ENCODE measurements at regions not wholly inside any gene's neighbourhood (a gene's known extent, or its start where the extent isn't known, plus 50 kb on each side); places are given as distances from the start of the nearest gene placed in this dataset.

GRCh38 chr19:16019691-16020448 lies 56.4 kb upstream of the TPM4 start:
- no peak overlapping the region for H3K4me3 ChIP-seq
- no peak overlapping the region for H3K27ac ChIP-seq
- H3K4me1 ChIP-seq = peaks cover 0 to 21% (median 5%) of the 10 kb centered on the region in 10 experiments; a peak in 7 of 20 replicates
- no peaks in the 10 kb centered on the region for H3K9me3 ChIP-seq (replicated peaks in 1 of 11)
- no peak overlapping the region for H3K9ac ChIP-seq
- H3K36me3 ChIP-seq = no peaks in the 10 kb centered on the region
- no peak for TF ChIP-seq Cebpa-rat (IDR thresholded peaks at IDR 0.05)
- H4K20me1 ChIP-seq = no peaks in the 10 kb centered on the region
- H3K27me3 ChIP-seq = no peaks in the 10 kb centered on the region
- H3K4me2 ChIP-seq = peak overlapping the region in 2 of 11 experiments; percentile 20 to 27; a peak in 2 of 22 replicates

DNA sequence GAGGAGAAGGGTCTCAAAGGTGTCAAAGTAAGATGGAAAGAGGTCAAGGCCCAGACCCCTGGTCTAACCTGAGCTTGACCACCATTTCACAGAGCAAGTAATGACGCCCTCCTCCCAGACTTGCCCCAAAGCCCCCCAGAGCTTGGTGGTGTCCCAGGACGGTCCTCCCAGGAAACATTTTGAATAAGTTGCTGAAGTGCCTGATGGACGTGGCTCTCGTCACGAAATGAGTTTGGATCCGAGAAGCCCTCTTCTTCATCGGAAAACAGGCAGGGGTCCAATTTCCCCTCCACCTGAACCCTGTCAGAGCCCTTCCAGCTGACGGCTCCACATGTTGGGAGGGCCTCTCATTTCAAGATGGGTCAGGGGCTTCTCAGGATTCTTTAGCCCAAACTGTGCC lies 54.5 kb upstream of the TPM4 start:
- H3K4me1 ChIP-seq = peaks cover 0 to 21% (median 5%) of the 10 kb centered on the region in 10 experiments; a peak in 7 of 20 replicates
- no peak overlapping the region for H3K27ac ChIP-seq
- TF ChIP-seq Cebpa-rat (IDR thresholded peaks at IDR 0.05) = no peak
- no peak overlapping the region for H3K9ac ChIP-seq
- H3K36me3 ChIP-seq = no peaks in the 10 kb centered on the region
- H3K27me3 ChIP-seq = no peaks in the 10 kb centered on the region
- H3K9me3 ChIP-seq (replicated peaks in 1 of 11) = no peaks in the 10 kb centered on the region
- H4K20me1 ChIP-seq = no peaks in the 10 kb centered on the region
- H3K4me3 ChIP-seq = no peak overlapping the region
- no peak overlapping the region for H3K4me2 ChIP-seq

DNA sequence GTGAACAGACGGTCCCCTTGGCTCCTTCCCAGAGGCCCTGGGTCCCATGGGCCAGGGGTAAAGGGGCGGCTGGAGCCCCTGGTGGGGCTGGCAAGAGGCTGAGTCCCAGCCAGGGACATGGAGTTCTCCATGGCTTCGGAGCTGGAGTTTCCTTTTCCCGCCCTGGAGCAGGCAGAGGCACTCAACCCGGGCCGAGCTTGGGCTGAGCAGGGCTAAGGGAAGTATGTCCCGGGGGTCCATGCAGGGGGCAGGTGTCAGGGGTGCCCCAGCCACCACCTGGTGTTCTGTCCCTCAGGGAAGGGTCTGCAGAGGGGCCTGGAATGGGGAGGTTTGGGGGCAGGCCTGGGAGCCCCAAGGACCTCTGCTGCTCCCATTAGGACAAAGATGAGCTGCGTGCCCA lies 54.0 kb upstream of the TPM4 start:
- Histone ChIP-seq H4K20me1 (no peaks in the 10 kb centered on the region), H3K36me3 (no peaks in the 10 kb centered on the region), H3K4me1 (peaks cover 0 to 21% (median 5%) of the 10 kb centered on the region in 10 experiments; a peak in 7 of 20 replicates)

DNA sequence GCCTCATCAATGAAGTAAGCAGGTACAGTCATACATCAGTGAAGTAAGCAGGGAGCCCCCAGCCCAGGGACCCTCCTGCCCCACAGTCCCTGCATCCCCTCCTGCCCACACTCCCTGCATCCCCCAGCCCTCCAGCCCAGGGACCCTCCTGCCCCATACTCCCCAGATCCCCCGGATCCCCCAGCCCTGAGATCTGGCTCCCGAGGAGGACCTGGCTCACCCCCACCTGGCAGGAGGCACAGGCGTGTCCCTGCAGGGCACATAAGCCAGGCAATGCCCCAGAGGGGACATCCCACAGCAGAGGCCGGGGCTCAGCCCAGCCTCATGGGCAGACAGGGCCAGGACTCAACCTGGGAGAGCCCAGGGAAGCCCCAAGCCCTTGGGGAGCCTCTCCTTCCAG lies 53.6 kb upstream of the TPM4 start:
- TF ChIP-seq Cebpa-rat (IDR thresholded peaks at IDR 0.05) = no peak
- H3K4me2 ChIP-seq = no peak overlapping the region
- H3K9me3 ChIP-seq (replicated peaks in 1 of 11) = no peaks in the 10 kb centered on the region
- H3K4me3 ChIP-seq = no peak overlapping the region
- no peaks in the 10 kb centered on the region for H3K36me3 ChIP-seq
- H3K27ac ChIP-seq = no peak overlapping the region
- H3K27me3 ChIP-seq = no peaks in the 10 kb centered on the region
- H3K9ac ChIP-seq = no peak overlapping the region
- peaks cover 0 to 18% (median 4%) of the 10 kb centered on the region in 10 experiments; a peak in 7 of 20 replicates for H3K4me1 ChIP-seq
- no peaks in the 10 kb centered on the region for H4K20me1 ChIP-seq

More for the DNA sequence above, 54.0 kb upstream of the TPM4 start:
- H3K27ac ChIP-seq = no peak overlapping the region
- no peak for TF ChIP-seq Cebpa-rat (IDR thresholded peaks at IDR 0.05)
- no peak overlapping the region for H3K4me3 ChIP-seq
- no peaks in the 10 kb centered on the region for H3K9me3 ChIP-seq (replicated peaks in 1 of 11)
- no peak overlapping the region for H3K4me2 ChIP-seq
- no peaks in the 10 kb centered on the region for H3K27me3 ChIP-seq
- H3K9ac ChIP-seq = no peak overlapping the region

- H3K4me2 ChIP-seq = no peak overlapping the region
- no peak overlapping the region for H3K9ac ChIP-seq
- no peaks in the 10 kb centered on the region for H3K27me3 ChIP-seq
- no peak overlapping the region for H3K27ac ChIP-seq
- no peak overlapping the region for H3K4me3 ChIP-seq
- H3K9me3 ChIP-seq (replicated peaks in 1 of 11) = no peaks in the 10 kb centered on the region
- TF ChIP-seq Cebpa-rat (IDR thresholded peaks at IDR 0.05) = no peak
- peaks cover 0 to 12% (median under 1%) of the 10 kb centered on the region in 10 experiments; a peak in 4 of 20 replicates for H3K4me1 ChIP-seq
- no peaks in the 10 kb centered on the region for H3K36me3 ChIP-seq
- H4K20me1 ChIP-seq = no peaks in the 10 kb centered on the region
These were observed 53.0 kb upstream of the TPM4 start for GRCh38 chr19:16023146-16023915.

DNA sequence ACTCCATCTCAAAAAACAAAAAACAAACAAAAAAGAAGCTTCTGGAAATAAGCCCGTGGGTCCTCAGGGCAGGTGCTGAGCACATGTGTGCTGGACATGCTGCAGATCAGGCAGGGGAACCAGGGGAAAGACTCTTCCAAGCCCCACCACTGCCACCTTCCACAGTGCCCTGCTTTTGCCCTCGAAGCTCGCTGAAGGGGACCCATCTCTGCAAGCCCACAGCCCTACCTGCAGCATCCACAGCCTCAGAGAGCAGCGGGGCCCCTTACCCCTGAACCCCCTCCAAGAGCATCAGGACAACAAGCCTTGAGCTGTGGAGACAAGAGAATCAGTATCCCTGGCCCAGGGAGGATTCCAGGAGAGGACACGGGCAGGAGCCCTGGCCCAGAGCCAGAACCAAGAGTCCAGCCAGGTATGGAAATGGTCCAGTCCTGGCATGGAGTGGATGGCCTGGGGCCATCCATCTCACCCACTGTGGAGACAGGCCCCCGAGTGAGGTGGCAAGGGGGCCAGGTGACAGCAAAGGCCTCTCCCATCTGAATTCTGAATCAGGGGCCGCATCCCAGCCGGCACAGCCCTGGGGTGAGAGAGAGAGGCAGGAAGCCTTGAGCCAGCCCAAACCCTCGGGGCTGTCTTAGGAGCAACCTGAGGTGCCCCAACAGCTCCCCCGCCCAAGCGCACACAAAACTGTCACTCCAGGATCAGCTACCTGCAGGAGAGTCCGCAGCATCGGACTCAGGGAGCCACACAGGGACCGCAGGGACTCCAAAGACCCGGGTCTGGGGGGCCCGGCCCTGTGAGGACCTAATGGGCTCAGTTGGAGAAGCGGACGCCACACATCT lies 51.8 kb upstream of the TPM4 start:
- Histone ChIP-seq H3K27ac (no peak overlapping the region), H3K9ac (no peak overlapping the region), H3K9me3 (replicated peaks in 1 of 11) (no peaks in the 10 kb centered on the region), H3K4me3 (no peak overlapping the region), H3K4me1 (peaks cover 0 to 8% (median 4%) of the 10 kb centered on the region in 10 experiments; a peak in 7 of 20 replicates), H4K20me1 (no peaks in the 10 kb centered on the region), H3K27me3 (no peaks in the 10 kb centered on the region), H3K36me3 (no peaks in the 10 kb centered on the region), H3K4me2 (no peak overlapping the region)
- TF ChIP-seq Cebpa-rat (IDR thresholded peaks at IDR 0.05) = no peak

DNA sequence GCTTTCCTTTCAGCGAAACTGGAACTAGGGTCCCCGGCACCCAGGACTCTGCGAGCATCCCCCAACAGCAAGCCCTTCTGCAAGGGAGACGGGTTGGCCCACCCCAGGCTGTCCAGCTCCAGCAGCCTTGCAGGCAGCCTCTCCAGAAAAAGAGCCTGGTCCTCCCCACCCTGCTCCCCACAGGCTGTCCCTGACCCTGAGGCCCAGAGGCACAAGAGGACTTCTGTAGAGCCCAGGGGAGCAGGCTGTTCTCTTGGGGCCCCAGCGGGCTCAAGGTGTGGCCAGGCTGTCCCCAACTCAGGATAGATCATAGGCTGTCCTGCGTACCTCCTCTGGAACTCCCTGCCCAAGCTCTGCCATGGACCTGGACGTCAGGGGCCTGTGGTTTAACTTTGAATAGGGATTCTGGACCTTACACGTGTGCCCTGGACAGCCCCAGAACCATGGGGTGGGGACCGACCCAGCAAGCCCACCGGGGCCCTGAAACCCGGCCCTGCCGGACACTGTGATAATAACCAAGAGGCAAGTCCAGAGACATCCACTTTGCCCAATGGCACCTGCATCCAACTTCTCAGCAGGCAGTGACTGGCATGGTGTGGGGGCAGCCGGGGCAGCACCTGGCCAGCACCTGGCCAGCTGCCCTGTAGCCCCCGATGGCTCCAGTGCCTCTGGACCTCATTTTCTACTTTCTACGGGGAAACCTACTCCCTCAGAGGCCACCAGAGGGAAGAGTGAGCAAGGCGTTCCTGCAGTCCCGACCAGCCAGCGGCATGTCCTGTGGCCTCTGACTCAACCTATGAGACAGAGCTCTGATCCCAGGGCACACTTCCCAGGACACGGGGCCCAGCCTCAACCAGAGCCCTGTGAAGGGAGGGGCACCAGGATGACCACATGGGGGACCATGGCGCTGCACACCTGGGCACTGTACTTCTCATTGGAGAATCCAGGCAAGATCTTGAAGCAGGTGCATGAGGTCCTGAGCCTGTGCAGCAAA lies 50.9 kb upstream of the TPM4 start:
- Histone ChIP-seq H3K4me3 (no peak overlapping the region), H3K4me2 (no peak overlapping the region), H4K20me1 (no peaks in the 10 kb centered on the region), H3K9ac (no peak overlapping the region), H3K27me3 (no peaks in the 10 kb centered on the region), H3K9me3 (replicated peaks in 1 of 11) (no peaks in the 10 kb centered on the region), H3K4me1 (peaks cover 0 to 12% (median 0%) of the 10 kb centered on the region in 10 experiments; a peak in 5 of 20 replicates), H3K27ac (no peak overlapping the region), H3K36me3 (no peaks in the 10 kb centered on the region)
- no peak for TF ChIP-seq Cebpa-rat (IDR thresholded peaks at IDR 0.05)

GRCh38 chr19:16026131-16026530 lies 50.2 kb upstream of the TPM4 start:
- H3K9ac ChIP-seq = no peak overlapping the region
- no peak overlapping the region for H3K27ac ChIP-seq
- H3K27me3 ChIP-seq = no peaks in the 10 kb centered on the region
- TF ChIP-seq Cebpa-rat (IDR thresholded peaks at IDR 0.05) = no peak
- H3K9me3 ChIP-seq (replicated peaks in 1 of 11) = no peaks in the 10 kb centered on the region
- no peak overlapping the region for H3K4me3 ChIP-seq
- H3K36me3 ChIP-seq = no peaks in the 10 kb centered on the region
- H4K20me1 ChIP-seq = no peaks in the 10 kb centered on the region
- no peak overlapping the region for H3K4me2 ChIP-seq
- peaks cover 0 to 12% (median 0%) of the 10 kb centered on the region in 10 experiments; a peak in 5 of 20 replicates for H3K4me1 ChIP-seq
